Islet precursor cell (in vitro differentiated cells): ENCODE measurements at regions not wholly inside any gene's neighbourhood (a gene's known extent, or its start where the extent isn't known, plus 50 kb on each side); places are given as distances from the start of the nearest gene placed in this dataset.
A peak's percentile ranks its signal among the peaks of the same experiment; 100 is the strongest.

Experiments
- DNase-seq: peaks from one replicate; pipeline ENCODE4 v3.0.0-alpha.2; 2018

DNA sequence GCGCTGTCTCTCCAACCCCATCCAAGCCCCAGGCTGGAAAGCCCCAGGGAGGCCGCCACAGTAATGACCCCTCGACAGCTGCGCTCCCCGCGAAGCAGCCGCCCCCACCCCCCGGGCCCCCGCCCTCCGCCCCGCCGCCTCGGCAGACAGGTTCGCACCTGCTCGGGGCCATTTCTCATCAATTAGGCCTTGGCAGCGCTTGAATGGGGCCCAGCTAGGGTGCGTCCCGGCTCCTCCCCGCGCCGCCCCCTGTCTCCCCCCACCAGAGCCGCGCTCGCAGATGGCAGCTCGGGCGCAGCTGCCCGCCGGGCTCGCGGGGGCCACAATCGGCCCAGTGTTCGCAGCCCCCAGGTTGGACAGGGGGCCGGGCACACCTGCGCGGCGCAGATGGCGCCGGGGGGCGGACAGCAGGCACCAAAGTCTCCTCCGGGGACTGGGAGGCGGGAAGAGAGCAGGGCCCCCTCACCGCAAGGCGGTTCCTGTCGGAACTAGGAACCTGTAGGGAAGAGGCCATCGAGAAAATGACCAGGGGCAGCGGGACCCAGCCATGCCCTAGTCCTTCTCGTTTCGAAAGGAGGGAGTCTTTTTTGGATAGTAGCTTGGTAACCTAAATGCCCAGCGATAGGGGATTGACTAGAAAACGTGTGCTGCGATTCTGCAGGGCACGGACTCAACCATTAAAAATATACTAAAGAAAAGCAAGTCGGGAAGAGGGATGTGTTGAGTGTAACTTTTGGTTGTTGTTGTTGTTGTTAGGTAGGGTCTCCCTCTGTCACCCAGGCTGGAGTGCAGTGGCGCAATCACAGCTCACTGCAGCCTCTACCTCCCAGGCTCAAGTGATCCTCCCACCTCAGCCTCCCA lies 83.2 kb upstream of the EYA2 start:
- peak; percentile 46 for DNase-seq

DNA sequence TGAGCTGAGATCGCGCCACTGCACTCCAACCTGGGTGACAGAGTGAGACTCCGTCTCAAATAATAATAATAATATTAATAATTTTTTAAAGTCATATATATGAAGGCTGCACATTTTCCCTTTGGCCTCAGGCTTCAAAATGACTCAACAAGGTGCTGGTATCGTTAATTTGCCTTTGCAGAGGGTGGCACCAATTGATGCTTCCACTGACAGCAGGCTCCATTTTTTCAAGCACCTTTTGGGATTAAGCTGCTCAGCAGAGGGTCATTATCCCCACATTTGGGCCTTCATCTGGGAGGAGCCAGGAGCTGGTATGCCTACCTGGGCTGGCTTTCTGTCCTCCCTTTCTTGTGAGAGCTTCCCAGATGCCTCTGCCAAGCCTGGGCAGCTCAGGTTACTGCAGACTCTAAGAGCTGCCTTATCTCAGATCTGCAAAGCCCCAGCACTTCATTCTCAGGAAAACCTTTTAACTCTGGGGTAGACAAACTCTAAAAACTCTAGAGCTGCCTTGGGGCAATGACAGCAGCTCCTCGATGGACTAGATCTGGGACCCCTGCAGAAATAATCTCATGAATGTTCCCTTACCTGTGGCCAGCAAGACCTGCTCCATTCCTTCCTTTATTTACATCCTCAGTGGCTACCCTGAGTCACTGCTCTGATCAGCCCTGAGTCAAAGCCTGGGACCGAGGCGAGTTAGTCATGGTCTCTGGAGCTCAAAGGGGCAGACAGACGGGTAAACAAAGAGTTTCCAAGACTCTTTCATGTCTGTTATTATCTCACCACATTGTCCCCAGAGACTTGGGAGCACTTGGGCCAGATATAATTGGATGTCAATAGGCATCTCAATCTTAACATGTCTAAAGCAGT lies 80.0 kb upstream of the EYA2 start:
- peak; percentile 99 for DNase-seq

DNA sequence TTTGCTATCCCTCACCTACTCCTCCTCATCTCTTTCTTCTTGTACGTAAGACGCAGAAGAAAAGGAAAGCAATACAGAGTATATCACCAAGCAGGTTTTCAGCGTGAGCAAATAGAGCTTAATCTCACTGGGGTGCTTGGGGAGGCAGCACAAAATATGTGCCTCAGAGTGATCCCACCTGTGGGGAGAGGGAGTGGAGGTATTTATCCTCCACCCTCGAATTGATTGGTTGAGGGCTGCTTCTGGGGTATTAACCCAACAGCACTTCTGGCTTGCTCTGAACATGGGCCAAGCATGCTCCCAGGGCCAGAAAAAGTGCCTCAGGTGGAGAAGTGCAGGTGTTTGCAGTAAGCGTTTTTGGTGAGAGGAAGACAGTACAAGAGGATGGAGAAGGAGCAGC lies 78.5 kb upstream of the EYA2 start:
- no peak for DNase-seq

DNA sequence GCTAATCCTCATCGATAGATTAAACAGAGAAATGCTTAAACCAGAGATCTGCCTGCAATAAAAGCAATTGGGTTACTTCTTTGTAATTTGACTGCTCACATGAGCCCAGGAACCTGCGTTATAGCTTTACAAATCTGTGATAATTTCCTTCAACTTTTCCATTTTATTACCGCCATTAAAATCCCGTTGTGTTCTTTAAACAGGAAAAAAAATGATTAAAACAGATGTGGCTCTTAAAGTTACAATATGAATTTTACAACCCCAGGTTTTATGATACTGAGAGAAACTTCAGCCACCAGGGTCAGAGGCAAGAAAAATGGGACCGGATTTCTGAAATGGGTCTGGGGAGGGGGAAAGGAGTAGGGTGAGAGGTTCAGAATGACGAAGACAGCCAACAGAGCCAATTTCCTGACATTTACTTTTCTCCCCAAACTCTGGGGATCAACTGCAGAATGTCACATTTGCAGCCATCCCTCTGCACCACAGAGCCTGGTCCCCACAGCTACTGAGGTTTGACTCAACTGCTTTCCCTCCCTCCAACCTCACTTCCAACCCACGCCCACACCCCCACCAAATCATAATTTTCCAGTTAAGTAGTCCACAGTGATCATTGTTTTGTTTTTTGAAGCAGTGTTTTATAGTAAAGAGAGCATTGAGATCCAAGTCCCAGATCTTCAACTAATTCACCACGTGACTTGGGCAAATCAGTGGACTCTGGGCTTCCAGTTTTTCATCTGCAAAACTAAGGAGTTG lies 77.6 kb upstream of the EYA2 start:
- DNase-seq, result no peak

DNA sequence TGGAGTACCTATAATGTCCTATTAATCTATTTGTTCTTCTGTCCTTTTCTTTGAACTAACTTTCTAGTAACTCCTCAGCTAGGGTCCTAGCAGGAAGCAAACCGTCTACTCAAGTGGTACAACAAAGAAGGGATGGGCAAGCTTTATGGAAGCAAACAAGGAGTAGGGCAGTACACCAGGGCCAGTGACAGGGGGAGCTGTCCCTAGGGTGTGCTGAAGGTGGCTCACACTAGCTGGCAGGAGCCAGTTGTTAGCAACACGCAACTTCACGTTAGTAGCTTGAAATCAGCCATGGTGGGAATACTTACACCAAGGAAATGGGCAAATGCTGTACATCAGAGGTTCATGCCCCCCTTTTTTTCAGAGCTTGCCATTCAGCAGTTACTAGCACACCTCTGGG lies 74.0 kb upstream of the EYA2 start:
- DNase-seq, result no peak

DNA sequence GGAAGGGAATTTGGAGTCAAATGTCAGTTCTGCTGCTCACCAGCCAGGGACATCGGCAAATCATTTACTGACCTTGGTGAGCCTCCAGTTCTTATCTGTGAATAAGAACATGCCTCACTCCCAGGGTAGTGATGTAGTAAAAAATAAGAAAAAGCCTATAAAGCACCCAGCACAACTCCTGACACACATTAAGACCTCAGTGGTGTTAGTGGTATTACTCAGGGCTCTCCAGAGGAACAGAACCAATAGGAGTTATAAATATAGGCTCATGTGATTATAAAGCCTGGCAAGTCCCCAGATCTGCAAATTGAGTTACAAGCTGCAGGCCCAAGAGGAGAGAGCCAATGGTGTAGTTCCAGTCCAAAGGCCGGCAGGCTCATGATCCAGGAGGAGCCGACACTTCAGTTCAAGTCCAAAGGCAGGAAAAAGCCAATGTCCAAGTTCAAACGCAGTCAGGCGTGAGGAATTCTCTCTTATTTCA lies 71.3 kb upstream of the EYA2 start:
- no peak for DNase-seq

DNA sequence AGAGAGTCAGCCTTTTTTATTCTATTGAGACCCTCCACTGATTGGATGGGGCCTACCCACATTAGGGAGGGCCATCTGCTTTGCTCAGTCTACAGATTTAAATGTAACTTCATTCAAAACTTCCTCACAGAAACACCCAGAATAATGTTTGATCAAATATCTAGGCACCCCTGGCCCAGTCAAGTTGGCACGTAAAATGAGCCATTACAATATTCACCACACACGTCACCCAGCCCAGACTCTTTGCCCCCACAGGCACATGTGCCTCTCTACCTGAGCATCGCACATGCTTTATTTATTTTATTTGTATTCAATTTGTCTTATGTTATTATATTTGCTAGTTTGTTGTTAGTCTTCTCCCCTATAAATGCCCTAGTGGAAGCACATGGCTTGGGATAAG lies 70.9 kb upstream of the EYA2 start:
- no peak for DNase-seq

DNA sequence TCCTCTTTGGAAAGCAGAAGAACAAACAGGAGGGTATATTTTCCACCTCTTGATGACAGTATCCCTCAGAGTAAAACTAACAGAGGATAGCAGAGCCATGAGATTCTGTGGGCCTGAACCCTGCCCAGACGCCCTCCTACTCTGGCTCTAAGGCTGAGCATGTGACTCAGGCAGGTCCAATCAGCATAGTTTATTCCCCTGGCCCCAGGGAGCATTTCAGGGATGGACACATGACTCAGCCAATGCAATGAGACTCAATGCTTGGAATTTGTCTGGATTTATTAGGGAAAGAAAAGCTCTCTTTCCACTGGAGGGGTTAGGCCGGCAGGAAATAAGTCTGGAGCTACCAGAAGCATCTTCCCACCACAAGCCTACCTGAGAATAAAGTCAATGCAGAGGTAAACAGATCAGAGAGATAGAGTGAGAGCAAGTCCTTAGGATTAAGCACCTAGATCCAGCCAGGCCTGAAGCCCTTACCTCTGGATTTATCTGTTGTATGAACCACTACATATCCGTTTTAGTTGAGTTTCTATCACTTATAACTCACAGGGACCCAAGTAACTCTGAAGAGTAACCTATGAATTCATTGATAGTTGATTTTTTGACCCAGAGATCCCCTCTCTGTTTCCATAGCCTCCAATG lies 68.2 kb upstream of the EYA2 start:
- peak; percentile 79 for DNase-seq

DNA sequence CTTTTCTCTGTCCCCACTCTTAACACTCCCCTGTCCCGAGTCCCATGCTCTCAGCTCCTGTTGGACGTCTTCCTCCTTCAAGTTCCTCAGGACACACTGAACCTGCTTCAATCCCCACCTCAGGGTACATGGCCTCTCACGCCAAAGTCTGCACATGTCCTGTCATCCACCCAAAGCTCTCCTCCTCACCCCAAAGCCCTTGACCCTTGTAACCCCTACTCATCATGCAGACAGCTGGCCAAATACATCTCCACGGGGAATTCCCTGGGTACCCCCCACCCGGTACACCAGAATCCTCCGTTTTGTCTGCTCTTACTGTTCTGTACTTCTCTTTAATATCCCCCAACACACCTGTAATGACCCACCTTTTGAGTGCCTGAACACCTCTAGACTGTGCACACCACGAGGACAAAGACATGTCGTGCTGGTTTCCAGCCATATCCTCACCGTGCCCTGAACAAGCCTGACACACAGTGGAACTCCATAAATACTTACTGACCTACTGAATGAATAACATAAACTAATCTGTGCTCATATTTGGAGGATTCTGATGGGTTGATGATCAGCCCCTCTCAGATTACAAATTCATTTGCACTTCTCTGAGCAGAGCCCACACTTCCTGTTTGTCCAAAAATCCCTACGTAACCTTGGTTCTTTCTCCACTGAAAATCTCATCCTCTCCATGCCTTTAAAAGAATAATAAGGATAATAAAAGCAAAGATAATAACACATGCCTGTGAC lies 66.8 kb upstream of the EYA2 start:
- no peak for DNase-seq

DNA sequence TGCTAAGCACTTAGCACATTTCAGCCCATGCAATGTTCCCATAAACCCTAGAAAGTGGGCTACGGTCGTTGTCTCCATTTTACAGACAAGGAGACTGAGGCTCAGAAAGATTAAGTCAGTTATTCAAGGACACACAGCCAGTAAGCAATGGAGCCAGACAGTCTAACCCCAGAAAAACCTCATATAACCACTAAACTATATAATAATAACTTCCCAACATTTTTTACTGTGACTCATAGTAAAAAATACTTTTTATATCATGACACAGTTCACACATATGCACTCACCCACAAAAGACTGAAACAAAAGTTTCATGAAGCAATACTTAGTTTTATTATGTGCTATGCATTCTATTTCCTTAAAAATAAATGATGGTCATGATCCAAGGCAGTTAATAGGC lies 66.2 kb upstream of the EYA2 start:
- no peak for DNase-seq

DNA sequence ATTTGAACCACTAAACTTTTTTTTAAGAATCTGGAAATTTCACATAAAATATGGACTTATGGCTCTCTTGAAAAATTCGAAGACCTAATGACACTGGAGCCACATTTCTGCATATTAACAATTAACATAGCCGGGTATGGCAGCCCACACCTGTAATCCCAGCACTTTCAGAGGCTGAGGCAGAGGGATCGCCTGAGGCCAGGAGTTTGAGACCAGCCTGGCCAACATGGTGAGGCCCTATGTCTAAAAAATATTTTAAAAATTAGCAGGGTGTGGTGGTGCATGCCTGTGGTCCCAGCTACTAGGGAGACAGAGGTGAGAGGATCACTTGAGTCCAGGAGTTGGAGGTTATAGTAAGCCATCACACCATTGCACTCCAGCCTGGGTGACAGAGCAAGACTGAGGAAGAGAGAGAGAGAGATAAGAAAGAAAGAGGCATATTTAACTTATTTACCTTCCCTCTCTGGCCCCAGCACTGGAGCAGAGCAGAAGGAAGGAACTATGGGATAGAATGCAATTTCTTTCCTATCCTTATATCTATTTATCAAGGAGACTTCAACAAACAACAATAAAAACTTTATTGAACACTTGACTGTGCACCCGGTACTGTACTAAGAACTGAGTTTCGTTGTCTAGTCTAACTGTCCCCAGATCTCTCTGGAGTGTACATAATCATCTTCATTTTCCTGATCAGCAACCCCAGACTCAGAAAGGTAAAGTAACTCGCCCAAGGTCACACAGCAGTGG lies 63.6 kb upstream of the EYA2 start:
- no peak for DNase-seq

DNA sequence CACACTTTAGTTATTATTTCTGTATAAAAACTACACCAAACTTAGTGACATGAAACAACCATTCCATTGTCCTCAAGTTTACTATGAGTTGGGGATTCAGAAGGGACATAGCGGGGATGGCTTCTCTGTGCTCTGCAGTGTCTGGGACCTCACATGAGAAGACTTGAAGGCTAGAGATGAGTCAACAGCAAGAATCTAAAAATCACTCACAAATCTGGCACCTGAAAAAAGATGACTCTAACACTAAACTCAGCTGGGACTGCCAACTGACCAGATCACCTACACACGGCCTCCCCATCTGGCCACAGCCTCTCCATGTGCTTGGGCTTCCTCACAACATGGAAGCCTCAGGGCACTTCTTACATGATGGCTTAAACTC lies 63.0 kb upstream of the EYA2 start:
- DNase-seq, result no peak

DNA sequence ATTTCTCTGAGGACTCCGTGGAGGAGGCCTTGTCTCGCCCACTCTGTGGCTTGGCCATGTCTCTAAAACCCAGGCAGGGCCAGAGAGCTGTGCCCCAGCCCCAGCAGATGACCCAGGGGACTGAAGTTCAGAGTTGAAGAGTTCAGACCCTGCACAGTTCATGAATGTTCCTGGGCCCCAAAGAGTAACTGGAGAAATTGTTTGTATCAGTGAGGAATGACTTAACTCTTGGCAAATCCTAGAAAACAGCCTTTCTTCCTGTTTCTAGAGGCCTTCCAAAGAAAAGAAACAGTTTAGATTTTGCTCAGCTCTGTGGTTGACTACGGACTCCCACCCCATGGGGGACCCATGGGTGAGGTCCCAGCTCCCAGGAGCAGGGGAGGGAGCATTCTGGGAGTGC lies 62.1 kb upstream of the EYA2 start:
- no peak for DNase-seq

DNA sequence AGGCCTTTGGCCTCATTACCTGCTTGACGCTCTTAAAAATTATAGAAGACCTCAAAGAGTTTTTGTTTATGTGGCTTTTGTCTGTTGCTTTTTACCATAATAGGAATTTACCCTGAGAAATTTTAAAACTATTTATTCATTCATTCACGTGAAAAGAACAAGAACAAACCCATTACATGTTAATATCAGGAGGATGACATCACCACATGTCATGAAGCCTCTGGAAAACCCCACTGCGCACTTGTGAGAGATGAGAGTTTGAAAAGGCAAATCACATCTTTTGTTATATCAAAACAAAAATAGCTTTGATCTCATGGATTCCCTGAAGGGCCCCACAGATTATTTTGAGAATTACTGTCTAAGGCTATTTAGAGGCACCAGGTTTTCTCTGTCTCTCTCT lies 61.3 kb upstream of the EYA2 start:
- DNase-seq, result no peak

DNA sequence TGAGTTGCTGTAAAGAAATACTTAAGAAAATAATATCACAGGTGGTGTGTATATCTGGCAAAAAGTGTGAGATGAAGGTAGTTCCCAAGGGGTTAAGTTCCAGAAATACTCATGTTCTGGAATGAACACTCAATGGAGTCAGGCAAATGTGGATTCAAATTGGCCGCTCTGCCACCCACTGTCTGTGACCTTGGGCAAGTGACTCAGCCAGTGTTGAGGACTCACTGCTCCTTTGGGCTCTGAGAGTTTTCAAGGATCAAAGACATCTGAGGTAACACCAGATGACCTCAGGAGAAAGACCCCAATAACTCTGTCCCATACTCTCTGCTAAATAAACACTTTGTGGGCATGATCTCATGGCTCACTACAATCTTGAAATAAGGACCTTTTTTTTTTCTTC lies 59.2 kb upstream of the EYA2 start:
- DNase-seq, result no peak

DNA sequence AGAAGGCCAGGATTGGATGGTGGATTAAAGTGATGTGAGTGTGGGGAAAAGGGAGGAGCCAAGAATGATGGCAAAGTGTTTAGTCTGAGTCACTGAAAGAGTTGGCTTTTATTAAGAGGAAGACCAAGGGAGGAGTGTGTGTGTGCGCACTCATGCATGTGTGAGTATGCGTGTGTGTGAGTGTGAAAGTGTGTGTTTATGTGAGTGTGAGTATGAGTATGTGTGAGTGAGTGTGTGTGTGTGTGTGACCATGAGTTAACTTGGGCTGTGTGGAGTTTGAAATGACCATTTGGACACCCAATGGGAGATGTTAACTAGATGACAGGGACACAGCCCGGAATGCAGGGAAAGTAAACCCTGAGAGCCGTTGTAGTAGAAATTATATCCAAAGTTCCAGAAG lies 57.6 kb upstream of the EYA2 start:
- no peak for DNase-seq

DNA sequence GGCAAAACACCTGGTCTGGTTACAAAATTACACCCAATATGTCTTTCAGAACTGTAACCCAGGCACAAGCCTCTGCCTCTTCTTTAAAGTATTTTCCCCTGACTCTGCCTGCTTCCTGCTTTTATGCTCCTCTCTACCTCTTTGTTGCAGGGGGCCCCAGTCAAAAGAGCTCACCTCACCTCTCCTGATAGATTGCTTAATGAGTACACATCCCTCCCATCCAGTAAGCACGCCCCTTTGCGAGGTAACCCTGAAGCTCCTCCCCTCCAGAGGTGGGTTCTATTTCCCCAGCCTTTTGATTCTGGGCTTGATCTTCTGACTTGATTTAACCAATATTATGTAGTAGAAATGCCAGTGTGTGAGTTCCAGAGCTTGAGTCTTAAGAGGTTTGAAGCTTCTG lies 56.6 kb upstream of the EYA2 start:
- no peak for DNase-seq

DNA sequence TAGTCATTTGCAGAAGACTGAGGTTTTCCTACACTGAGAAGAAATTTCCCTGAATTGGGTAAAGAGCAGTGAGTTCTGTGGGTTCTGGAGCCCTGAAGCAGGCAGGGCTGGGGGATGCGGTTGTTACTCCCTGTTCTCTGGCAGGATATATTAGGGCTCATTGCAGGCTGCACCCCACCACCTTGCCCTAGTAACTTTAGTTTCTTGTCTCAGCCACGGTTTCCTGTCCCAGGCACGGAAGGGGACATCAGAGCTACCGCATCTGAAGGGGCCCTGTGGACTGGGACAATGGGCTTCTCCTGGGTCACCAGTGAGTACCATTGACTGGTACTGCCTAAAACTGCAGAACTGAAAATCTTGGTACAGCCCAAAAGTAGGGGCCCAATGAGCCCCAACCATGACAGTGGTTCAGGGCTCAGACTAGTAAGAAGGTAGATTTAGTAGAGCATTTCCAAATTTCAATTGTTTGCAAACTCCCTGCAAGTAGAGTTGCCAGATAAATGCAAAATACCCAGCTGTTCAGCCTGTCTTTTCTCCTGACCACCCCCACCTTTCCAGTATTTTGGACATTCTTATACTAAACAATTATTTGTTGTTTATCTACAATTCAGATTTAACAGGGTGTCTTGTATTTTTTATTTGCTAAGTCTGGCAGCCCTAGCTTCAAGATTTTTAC lies 54.5 kb upstream of the EYA2 start:
- no peak for DNase-seq
